Cardiac muscle cell (in vitro differentiated cells and primary cell): ENCODE measurements at regions not wholly inside any gene's neighbourhood (a gene's known extent, or its start where the extent isn't known, plus 50 kb on each side); places are given as distances from the start of the nearest gene placed in this dataset.
"Not testable (repeated sequence)": the region's sequence is repeated elsewhere in the genome, so short reads cannot be mapped to it uniquely, and the experiment has no call there.

ENCODE experiments used
- DNase-seq, 2 donors: peaks; one replicate each; pipeline versions ENCODE4 v3.0.0 to v3.0.0-alpha.2; 2010 to 2017; ENCODE audit warnings: low read depth in 1 of 2, low spot score in 1 of 2
- H3K27ac ChIP-seq: fragments of 200-600 bp; sonication (generic); 2 replicates; pipeline ENCODE4 v1.5.1; 2016
- H3K27me3 ChIP-seq: fragments of 200-600 bp; sonication (generic); 2 replicates; pipeline ENCODE4 v1.6.0; 2016; ENCODE audit warnings: control low read depth
- H3K36me3 ChIP-seq: fragments of 200-600 bp; sonication (generic); 2 replicates; pipeline ENCODE4 v1.5.1; 2016; ENCODE audit warnings: control low read depth
- H3K4me1 ChIP-seq: fragments of 200-600 bp; sonication (generic); 2 replicates; pipeline ENCODE4 v1.8.1; 2017; ENCODE audit warnings: low read depth, mild to moderate bottlenecking, mixed run types
- H3K4me3 ChIP-seq: fragments of 200-600 bp; sonication (generic); 2 replicates; pipeline ENCODE4 v1.5.1; 2016; ENCODE audit warnings: mild to moderate bottlenecking
- H3K9me3 ChIP-seq: fragments of 200-600 bp; sonication (generic); 2 replicates; pipeline ENCODE4 v1.5.1; 2017; ENCODE audit warnings: low read depth, mild to moderate bottlenecking, control low read depth
- TF ChIP-seq, protein P1 (sequence below): IDR thresholded peaks from 2 replicates; pipeline ENCODE4 v1.5.1; 2012; ENCODE audit warnings: low read depth, mild to moderate bottlenecking, low read length

DNA sequence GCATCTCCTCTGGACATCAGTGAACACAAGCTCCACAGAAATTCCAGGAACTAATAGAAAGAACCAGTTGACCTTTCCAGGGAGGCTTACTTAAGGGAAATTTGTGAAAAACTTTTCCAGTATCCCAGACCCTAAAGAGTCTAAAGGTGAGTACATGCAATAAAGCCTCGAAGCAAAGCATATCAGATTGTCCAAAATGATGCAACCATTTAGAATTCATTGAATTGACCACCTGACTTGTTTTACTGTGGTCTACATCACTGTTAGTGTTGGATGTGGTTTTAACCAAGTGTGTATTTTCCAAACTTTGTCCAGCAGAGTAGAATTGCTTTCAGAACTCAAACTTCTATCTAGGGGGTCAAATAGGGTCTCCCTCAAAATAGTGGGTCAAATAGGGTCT lies 76.3 kb upstream of the TIAM1 start:
- no peak overlapping the region for H3K4me3 ChIP-seq
- H3K36me3 ChIP-seq = no peaks in the 10 kb centered on the region
- DNase-seq = no peak
- H3K27me3 ChIP-seq = no peaks in the 10 kb centered on the region
- no peaks in the 10 kb centered on the region for H3K4me1 ChIP-seq
- TF ChIP-seq, protein P1, sequence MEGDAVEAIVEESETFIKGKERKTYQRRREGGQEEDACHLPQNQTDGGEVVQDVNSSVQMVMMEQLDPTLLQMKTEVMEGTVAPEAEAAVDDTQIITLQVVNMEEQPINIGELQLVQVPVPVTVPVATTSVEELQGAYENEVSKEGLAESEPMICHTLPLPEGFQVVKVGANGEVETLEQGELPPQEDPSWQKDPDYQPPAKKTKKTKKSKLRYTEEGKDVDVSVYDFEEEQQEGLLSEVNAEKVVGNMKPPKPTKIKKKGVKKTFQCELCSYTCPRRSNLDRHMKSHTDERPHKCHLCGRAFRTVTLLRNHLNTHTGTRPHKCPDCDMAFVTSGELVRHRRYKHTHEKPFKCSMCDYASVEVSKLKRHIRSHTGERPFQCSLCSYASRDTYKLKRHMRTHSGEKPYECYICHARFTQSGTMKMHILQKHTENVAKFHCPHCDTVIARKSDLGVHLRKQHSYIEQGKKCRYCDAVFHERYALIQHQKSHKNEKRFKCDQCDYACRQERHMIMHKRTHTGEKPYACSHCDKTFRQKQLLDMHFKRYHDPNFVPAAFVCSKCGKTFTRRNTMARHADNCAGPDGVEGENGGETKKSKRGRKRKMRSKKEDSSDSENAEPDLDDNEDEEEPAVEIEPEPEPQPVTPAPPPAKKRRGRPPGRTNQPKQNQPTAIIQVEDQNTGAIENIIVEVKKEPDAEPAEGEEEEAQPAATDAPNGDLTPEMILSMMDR = no peak
- H3K27ac ChIP-seq = no peak overlapping the region
- H3K9me3 ChIP-seq = no peaks in the 10 kb centered on the region

DNA sequence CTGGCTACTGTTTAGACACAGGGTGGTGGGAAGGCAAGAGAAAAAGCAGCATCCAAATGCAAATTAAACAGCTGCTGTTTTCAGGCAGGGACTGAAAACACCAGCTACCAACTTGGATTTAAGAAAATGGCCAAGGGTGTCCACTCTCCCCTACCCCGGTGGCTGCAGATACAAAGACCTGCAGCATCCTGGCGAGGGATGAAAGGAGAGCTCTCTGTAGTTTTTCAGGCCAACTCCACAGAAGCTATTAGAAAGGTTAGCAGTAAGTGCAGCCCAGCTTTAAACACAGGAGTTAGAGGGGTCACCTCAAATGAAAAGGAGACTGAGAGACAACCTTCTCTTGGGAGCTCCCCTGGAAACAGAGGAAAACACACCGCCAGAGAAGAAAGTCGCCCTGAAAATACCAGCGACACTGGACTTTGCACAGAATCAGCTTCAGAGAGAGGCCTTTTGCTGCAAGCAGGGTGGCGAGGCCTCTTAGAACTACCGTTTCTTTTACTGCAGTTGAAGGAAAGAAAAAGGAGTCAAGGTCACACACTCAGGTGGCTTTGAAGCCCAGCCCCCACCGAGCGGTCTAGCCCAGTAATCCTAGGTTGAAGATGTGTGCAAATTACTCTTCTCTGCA lies 74.4 kb upstream of the TIAM1 start:
- no peak for DNase-seq
- Histone ChIP-seq H3K4me1 (no peaks in the 10 kb centered on the region), H3K9me3 (no peaks in the 10 kb centered on the region), H3K36me3 (no peaks in the 10 kb centered on the region), H3K4me3 (no peak overlapping the region), H3K27ac (no peak overlapping the region), H3K27me3 (no peaks in the 10 kb centered on the region)
- TF ChIP-seq, protein P1 = no peak

DNA sequence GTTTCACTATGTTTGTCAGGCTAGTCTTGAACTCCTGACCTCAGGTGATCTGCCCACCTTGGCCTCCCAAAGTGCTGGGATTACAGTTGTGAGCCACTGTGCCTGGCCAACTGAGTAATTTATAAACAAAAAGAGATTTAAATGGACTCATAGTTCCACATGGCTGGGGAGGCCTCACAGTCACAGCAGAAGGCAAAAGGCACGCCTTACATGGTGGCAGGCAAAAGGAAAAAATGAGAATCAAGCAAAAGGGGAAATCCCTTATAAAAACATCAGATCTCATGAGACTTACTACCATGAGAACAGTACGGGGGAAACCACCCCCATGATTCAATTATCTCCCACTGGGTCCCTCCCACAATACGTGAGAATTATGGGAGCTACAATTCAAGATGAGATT lies 73.2 kb upstream of the TIAM1 start:
- not testable (repeated sequence) for H3K36me3 ChIP-seq, H3K4me1 ChIP-seq, H3K27me3 ChIP-seq, H3K9me3 ChIP-seq, H3K4me3 ChIP-seq, H3K27ac ChIP-seq, DNase-seq

DNA sequence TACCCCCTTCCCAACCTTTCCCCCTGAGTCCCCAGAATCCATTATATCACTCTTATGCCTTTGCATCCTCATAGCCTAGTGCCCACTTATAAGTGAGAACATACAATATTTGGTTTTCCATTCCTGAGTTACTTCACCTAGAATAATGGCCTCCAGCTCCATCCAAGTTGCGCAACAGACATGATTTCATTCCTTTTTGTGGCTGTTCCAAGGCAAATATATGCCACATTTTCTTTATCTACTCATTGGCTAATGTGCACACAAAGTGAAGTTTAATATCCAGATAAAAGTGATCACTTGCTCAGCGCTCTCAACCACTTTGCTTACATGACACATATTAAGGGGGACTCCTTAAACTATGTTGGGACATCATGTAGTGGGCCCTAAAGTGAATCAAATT lies 72.4 kb upstream of the TIAM1 start:
- Histone ChIP-seq H3K27me3 (no peaks in the 10 kb centered on the region), H3K36me3 (no peaks in the 10 kb centered on the region), H3K9me3 (no peaks in the 10 kb centered on the region), H3K4me1 (no peaks in the 10 kb centered on the region), H3K4me3 (no peak overlapping the region), H3K27ac (no peak overlapping the region)
- TF ChIP-seq, protein P1 = no peak
- DNase-seq = peak in 1 of 2 donors; percentile 63

DNA sequence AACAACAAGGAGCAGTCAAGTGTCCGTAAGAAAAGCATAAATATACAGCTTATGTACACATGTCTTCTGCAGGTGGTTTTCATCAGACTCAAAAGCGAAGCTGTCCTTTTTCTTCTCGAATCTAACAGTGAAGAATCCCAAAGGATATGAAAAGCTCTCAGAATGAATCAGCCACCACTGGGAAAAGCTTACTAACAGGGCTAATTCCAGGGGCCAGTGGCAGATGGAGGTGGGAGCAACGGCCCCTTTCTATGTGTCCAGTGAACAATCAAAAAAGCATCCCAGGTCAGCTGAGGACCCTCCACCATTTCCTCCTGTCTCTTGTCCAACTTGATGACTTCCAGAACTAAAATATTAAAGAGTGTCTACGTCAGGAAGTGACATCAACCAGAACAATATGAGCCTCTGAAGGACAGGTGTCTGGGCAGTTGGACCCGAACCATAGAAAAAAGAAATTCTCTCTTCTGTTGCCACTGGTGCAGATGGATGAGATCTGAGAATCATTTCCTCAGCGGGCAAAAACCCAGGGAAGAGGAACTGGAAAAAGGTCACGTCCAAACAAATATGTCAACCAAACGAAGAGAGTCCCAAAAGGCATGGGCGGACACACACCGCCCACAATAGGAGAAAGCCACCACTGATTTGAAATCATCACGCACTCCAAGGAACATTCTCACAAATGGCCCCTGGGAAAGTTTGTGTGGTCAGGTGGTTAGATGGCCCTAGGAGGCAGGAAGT lies 70.4 kb upstream of the TIAM1 start:
- Histone ChIP-seq H3K27ac (no peak overlapping the region), H3K36me3 (no peaks in the 10 kb centered on the region), H3K27me3 (no peaks in the 10 kb centered on the region), H3K4me1 (no peaks in the 10 kb centered on the region), H3K4me3 (no peak overlapping the region), H3K9me3 (no peaks in the 10 kb centered on the region)
- TF ChIP-seq, protein P1 = no peak
- no peak for DNase-seq

DNA sequence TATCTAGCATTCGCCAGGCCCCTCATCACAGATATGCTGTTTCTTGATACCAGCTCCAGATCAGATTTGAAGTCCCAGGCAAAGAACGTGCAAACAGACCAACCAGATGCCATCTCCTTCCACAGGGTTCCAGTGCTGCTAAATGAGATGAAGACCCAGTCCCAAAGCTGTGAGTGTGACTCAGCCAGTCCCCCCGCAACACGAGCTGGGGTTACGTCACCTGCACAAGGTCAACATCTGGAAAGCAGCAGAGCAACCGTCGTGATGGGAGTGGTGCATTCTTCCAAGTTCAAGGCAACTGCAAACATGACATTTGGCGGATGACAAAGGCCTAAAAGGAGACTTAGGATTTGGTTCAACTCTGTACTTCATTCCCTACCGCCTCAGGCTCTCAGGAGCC lies 69.6 kb upstream of the TIAM1 start:
- Histone ChIP-seq H3K4me3 (no peak overlapping the region), H3K27me3 (no peaks in the 10 kb centered on the region), H3K27ac (no peak overlapping the region), H3K4me1 (no peaks in the 10 kb centered on the region), H3K9me3 (no peaks in the 10 kb centered on the region), H3K36me3 (no peaks in the 10 kb centered on the region)
- TF ChIP-seq, protein P1 = no peak
- no peak for DNase-seq
